ENCODE measurements at regions not wholly inside any gene's neighbourhood (a gene's known extent, or its start where the extent isn't known, plus 50 kb on each side); places are given as distances from the start of the nearest gene placed in this dataset.

- no peak for TF ChIP-seq POLR2A (IDR thresholded peaks at IDR 0.05; ENCODE audit: low read depth, low read length)
- TF ChIP-seq POLR2AphosphoS5 (IDR thresholded peaks at IDR 0.05; ENCODE audit: low read depth, low read length): no peak
Measured at GRCh38 chr7:45306752-45307305, 149.2 kb downstream of the RAMP3 start.

All from GM12892 (cell line).